Adrenal gland (tissue), 5 donors: ENCODE measurements at regions not wholly inside any gene's neighbourhood (a gene's known extent, or its start where the extent isn't known, plus 50 kb on each side); places are given as distances from the start of the nearest gene placed in this dataset.
"Not testable (repeated sequence)": the region's sequence is repeated elsewhere in the genome, so short reads cannot be mapped to it uniquely, and the experiment has no call there.

Experiments
- POLR2A ChIP-seq, 2 donors: fragments of 450-650 bp; IDR thresholded peaks; one replicate each; pipeline ENCODE4 v1.6.1; 2017; ENCODE audit warnings: antibody characterized with exemption in 2 of 2, mild to moderate bottlenecking in 2 of 2, moderate library complexity in 1 of 2
- TF ChIP-seq, protein P1 (sequence below), 6 experiments: fragments of 450-650 bp in 4 of 6; fragments of 200-600 bp in 2 of 6; sonication (generic) in 1 of 6; IDR thresholded peaks; 1 replicate in 5 of 6; 2 replicates in 1 of 6; pipeline versions ENCODE4 v1.5.1 to v1.8.0; 2016 to 2021; ENCODE audit warnings: antibody characterized with exemption in 6 of 6, mild to moderate bottlenecking in 2 of 6, moderate library complexity in 1 of 6
- donor health status: DM: no; HTN: no; CAD: no.

DNA sequence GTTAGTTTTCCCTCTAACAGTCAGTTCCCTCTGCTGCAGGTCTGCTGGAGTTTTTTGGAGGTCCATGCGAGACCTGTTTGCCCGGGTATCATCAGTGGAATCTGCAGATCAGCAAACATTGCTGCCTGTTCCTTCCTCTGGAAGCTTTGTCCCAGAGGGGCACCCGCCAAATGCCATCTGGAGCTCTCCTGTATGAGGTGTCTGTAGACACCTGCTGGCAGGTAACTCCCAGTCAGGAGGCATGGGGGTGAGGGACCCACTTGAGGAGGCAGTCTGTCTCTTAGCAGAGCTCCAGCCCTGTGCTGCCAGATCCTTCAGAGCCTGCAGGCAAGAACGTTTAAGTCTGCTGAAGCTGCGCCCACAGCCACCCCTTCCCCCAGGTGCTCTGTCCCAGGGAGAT is 884.3 kb upstream of the GRIA3 start:
- TF ChIP-seq, protein P1, sequence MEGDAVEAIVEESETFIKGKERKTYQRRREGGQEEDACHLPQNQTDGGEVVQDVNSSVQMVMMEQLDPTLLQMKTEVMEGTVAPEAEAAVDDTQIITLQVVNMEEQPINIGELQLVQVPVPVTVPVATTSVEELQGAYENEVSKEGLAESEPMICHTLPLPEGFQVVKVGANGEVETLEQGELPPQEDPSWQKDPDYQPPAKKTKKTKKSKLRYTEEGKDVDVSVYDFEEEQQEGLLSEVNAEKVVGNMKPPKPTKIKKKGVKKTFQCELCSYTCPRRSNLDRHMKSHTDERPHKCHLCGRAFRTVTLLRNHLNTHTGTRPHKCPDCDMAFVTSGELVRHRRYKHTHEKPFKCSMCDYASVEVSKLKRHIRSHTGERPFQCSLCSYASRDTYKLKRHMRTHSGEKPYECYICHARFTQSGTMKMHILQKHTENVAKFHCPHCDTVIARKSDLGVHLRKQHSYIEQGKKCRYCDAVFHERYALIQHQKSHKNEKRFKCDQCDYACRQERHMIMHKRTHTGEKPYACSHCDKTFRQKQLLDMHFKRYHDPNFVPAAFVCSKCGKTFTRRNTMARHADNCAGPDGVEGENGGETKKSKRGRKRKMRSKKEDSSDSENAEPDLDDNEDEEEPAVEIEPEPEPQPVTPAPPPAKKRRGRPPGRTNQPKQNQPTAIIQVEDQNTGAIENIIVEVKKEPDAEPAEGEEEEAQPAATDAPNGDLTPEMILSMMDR (IDR thresholded peaks at IDR 0.05), result not testable (repeated sequence)
- TF ChIP-seq POLR2A (IDR thresholded peaks at IDR 0.05), result not testable (repeated sequence)
